ENCODE measurements at regions not wholly inside any gene's neighbourhood (a gene's known extent, or its start where the extent isn't known, plus 50 kb on each side); places are given as distances from the start of the nearest gene placed in this dataset.
"Not testable (repeated sequence)": the region's sequence is repeated elsewhere in the genome, so short reads cannot be mapped to it uniquely, and the experiment has no call there.

DNA sequence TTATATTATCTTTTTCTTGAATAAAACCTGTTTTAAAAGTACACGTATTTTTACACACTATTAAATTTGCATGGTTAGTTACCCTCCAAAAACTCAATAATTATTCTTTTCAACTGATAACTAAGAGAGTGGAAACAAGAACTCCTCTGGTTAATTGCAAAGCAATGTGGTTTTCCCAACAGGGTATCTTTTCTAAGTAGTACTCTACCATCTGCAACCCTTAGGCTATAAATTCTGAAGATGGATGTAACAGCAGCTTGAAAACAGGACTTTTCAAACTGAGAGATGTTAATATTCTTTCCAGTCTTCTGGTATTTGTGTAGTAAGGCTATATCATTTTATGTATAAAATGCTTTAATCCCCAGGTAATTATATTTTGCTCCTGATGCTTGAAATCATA, 916.1 kb upstream of the POT1 start:
- no peak for DNase-seq (ENCODE audit: low spot score)

DNA sequence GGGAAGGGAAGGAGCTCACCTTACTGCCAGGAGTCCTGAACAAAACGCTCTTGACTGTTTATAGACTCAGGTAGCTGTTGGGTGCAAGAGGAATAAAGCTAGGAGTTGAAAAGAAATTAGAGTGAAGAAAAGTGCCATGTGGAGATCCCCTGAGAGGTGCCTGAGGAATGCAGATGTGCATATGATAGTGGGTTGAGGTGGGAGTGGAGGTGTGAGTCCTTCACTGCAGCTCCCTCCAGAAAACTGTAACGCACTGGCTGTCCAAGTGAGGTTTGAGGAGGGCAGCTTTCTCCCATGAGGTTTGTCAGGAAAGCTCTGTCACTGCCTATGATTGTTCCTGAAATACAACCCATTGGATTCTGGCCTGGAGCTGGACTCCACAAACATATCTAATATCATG, 904.8 kb upstream of the POT1 start:
- DNase-seq (ENCODE audit: low spot score): no peak

DNA sequence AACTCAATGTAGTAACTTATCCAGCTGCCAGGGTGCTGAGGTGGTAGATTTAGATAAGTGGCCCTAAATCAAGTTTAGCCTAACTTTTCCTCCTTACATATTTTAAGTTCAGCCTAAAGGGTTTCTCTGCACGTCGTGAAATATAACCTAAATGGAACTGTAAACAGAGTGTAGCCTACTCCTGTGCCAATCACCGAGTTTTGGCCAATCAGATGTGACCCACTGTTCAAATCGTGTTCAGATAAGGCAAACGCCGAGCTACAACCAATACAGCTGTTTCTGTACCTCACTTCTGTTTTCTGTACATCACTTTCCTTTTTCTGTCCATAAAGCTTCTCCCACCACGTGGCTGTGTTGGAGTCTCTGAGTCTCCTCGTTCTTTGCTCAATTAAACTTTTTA, 904.2 kb upstream of the POT1 start:
- no peak for DNase-seq (ENCODE audit: low spot score)

DNA sequence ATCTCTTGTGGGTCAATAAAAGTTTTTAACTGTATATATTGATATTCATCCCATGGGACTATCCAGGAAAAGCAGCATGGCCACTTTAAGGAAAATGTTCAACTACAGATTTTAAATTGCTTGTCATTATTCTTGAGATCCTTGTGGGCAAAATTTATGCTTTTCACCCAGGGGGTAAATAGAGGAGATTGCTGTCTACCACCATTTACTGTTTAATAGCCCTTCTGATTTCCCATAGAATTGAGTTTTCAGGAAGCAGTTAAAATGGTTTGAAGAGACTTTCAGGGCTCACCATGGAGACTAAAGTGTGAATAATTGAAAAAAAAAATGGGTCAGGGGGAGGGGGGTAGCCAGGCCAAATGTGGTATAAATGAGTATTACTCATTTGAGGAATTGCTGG, 901.1 kb upstream of the POT1 start:
- no peak for DNase-seq (ENCODE audit: low spot score)

DNA sequence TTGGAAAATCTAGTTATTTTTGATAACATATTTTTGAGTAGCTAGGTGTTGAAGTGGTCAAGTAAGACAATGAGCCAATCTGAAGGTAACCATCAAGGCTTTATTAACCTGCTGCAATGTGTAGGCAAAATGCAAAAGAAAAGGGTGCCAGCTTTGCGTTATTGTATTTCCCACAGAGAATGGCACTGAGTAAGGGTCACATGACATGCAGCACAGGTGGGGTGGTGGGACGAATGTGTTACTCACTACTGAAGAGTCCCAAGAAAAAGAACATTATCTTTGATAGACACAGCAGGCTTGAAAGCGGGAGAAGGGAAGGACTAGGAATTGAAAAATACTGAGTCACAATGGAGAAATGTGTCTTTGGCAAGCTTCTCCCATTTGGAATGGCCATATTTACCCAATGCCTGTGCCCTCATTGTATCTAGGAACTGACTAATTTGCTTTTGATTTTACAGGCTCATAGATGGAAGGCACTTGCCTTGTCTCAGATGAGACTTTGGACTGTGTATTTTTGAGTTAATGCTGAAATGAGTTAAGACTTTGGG, 898.6 kb upstream of the POT1 start:
- DNase-seq (ENCODE audit: low spot score): no peak

DNA sequence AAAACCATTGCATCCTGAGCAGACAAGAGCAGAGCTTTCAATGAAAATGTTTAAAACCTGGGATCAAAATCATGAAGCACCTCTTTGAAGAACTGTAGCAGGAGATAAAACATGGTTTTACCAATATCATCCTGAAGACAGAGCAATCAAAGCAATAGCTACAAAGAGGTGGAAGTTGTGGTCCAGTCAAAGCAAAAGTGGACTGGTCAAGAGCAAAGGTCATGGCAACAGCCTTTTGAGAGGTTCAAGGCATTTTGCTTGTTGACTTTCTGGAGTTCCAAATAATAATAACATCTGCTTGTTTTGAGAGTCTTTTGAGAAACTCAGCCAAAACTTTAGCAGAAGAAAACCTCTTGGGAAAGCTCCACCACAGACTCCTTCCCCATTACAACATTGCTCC, 893.9 kb upstream of the POT1 start:
- DNase-seq (ENCODE audit: low spot score): no peak

DNA sequence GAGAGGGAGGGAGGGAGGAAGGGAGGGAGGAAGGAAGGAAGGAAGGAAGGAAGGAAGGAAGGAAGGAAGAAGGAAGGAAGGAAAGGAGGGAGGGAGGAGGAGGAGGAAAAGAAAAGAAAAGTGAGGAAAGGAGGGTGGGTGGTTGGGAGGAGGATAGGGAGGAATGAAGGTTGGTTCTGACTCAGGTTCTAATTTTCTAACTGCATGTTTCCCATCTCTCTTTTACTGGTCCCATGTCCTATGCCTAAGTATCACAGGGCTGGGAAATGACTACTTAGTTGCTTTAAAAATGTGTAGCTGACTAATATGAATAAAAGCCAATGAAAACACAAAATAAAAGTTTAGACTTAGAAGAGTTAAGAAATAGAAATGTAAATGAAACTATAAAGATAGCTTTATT, 890.9 kb upstream of the POT1 start:
- DNase-seq (ENCODE audit: low spot score): no peak

DNA sequence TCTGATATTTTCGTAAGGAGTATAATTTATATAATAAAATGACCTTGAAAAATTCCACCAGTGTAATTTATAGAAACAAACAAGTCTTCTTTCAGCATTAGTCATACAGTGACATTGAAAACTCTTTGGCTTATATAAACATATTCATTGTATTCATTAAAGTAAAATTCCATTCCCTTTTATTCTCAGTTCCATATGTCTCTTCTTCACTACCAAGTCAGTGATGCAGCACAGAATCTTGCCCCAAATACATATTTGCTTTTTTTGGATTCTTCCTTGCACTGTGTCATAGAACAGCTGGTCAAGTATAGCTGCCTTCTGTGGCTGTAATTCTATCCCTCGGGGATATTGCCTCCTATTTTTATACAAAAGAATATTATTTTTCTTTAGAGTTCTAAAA, 884.5 kb upstream of the POT1 start:
- no peak for DNase-seq (ENCODE audit: low spot score)

DNA sequence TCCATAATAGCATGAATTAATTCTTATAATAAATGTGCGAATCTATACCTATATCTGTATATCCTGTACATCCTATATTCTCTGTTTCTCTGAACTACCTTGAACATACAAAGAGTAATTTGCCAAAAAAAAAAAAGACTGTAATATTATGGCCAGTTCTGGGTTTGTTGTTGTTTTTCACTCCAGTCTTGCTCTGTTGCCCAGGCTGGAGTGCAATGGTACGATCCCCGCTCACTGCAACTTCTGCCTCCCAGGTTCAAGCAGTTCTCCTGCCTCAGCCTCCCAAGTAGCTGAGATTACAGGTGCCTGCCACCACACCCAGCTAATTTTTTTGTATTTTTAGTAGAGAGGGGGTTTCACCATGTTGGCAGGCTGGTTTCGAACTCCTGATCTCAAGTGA, 876.9 kb upstream of the POT1 start:
- DNase-seq (ENCODE audit: low spot score): not testable (repeated sequence)

DNA sequence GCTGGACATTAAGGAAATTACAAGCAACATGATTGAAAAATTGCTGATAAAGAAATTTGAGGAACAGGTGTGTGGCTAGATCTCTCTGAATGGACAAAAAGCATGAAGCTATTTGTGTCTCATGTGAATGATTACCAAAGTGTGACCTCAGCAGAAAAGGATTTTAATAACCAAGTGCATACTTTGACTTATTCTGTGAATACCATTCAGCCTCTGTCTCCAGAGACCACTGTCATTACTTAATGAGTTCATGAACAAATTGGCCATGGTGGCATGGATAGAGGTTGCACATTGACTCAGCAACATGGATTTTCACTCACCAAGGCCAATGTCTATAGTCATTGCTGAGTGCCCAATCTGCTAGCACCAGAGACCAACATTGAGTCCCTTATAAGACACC, 874.6 kb upstream of the POT1 start:
- DNase-seq (ENCODE audit: low spot score): peak; percentile 3

DNA sequence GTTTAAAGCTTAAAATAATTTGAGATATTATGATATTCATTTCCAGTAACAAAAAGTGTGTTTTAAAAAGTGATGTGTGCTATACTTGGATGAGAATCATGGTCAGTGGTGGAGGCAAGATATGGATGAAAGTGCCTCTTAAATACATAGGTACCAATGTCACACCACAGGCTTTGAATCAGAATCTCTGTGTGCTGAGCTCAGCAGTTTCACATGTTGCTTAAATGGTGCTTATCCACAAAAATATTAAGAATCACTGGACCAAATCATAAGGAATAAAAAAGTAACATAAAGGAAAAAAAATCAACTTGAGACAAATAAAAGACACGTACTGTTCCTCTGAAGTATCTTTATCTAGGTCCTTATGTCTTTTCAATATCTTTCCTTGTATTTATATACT, 850.5 kb upstream of the POT1 start:
- no peak for DNase-seq (ENCODE audit: low spot score)

DNA sequence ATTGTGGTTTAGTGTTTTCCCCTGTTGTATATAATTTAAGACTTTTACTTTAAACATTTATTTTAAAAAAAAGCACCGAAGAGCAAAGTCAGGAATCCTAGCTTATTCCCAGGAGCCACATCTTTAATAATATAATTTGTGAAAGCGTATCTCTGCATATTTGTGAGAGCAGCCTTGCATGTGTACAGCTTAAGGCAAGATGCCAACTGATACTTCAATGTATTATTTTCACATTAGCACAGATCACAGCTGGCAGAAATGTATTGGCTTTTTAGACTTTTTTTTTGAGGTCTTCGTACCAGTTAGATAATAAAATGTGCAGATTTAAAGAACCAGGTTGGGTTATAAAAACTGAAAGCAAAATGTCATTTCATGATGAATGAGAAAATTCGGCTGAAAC, 845.7 kb upstream of the POT1 start:
- no peak for DNase-seq (ENCODE audit: low spot score)

DNA sequence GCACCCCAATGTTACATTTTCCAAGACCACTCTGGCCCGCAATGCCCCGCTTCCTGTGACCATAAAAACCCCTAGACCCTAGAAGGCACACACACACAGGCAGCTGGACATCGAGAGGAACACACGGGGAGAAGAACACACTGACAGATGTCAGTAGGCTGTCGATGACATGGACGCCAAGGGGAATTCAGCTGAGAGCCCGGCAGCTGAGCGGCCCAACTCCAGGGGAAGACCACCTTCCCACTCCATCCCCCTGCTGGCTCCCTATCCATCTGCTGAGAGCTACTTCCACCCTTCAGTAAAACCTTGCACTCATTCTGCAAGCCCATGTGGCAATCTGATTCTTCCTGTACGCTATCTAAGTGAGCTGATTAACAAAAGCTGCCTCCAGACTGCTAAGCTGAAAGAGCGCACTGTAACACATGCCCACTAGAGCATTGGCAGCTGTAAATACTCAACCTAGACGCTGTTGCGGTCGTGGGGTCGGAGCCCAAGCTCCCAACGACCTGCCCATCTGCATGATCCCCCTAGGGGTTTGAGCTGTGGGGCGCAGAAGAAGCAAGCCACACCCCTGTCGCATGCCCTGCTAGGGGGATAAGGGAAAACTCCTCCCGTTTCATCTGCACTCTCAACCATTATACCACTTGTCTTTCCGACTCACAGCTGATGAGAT, 843.6 kb upstream of the POT1 start:
- DNase-seq (ENCODE audit: low spot score): no peak

DNA sequence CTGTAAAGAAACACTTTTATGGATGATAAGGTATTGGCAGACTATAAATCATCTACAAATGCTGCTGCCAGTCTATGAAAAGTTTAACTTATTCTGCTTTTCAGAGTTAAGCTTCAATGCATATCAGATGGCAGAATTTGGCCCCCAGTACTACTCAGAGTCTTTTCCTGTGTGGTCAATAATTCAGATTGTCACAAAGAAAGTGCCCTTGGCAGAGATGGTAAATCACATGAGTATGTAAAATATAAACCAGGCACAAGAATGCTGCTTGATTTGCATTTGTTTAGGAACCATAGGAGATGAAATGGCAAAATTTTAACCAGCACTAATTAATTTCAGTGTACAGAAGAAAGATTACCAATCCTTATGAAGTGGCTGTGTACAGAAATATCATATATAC, 818.3 kb upstream of the POT1 start:
- no peak for DNase-seq (ENCODE audit: low spot score)

DNA sequence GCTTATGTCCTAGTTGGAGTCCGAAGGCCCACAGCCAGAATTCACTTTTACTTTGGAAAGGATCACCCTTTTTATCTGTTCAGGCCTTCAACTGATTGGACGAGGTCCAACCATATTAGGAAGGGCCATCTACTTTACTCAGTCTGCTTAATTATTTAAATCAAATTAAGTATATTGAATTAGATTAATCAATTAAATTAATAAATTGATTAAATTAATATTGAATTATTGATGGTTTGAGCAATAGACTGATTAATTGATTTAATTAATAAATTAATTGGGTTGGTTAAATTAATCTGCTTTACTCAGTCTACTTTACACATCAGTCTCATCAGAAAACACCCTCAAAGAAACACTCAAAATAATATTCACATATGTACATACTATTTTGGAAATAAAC, 816.9 kb upstream of the POT1 start:
- no peak for DNase-seq (ENCODE audit: low spot score)

DNA sequence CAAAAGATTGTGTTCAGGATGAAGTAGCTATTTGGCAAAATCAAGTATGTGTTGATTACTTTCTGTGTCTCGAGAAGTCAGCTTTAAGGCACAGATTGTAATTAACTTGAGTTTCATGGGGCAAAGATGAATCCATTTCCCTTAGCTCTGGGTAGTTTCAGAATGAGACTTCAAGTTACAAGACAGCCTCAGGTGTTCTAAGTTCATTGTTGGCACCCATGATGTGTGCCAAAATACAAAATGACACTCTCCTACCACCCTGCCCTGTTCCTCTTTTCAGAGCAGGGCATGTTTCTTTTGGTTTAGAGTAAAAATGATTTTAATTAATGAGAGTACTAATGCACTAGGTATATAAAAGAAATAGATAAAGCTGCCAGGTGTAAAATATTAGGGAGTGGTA, 797.6 kb upstream of the POT1 start:
- no peak for DNase-seq (ENCODE audit: low spot score)

DNA sequence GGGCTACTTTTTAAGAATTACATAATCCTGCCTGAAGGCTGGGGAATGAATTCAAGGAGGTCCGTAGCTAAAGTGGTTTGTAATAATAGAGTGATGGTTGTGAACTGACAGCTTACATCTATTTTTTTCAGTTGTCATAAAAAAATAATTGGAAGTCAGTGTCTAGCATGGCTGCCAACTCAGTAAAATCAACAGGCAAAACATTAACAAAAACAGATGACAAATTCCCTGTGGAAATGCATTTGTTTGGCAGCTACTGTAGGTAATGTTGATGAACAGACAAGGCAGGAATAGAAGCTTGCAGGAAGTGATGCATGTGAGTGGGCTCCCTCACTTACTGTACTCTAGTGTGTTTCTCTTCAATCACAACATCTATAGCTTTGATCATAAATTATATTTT, 766.0 kb upstream of the POT1 start:
- DNase-seq (ENCODE audit: low spot score): no peak

DNA sequence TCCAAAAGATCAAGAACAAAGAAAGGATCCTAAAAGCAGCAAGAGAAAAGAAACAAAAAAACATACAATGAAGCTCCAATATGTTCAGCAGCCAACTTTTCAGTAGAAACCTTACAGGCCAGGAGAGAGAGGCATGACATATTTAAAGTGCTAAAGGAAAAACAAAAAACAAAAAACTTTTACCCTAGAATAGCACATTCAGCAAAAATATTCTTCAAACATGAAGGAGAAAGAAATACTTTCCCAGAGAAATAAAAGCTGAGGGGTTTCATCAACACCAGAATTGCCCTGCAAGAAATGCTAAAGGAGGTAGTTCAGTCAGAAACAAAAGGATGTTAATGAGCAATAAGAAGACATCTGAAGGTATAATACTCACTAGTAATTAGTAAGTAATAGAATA, 753.5 kb upstream of the POT1 start:
- DNase-seq (ENCODE audit: low spot score): no peak

DNA sequence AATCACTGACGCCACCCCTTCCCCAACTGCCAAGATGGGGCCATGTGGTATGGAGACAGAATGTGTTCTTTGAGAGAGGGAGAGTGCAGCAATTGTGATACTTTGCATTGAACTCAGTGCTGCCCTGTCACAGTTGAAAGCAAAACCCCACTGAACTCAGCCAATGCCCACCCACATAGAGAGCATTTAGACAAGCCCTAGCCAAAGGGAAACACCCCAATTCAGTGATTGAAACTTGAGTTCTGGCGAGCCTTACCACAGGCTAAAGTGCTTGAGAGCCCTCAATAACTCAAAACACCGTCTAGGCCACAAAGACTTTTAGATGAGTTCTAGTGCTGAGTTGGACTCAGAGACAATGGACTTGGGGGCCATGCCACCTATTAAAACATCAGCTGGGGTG, 751.9 kb upstream of the POT1 start:
- no peak for DNase-seq (ENCODE audit: low spot score)

DNA sequence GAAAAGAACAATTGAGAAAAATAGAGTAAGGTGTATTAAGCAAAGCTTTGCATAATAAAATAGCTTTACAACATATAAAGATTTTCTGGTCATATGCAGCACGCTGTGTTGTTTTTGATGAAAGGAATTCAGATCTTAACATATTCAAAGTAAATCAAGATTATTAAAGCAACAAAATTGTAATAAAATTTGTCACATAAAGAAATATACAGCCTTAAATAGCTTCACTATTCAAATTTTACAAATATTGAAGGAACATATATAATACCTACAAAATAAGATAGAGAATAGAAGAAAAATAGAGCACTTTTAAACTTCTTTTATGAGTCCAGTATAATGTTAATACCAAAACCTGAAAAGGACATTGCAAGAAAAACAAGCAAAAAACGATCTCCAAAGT, 749.1 kb upstream of the POT1 start:
- DNase-seq (ENCODE audit: low spot score): no peak

DNA sequence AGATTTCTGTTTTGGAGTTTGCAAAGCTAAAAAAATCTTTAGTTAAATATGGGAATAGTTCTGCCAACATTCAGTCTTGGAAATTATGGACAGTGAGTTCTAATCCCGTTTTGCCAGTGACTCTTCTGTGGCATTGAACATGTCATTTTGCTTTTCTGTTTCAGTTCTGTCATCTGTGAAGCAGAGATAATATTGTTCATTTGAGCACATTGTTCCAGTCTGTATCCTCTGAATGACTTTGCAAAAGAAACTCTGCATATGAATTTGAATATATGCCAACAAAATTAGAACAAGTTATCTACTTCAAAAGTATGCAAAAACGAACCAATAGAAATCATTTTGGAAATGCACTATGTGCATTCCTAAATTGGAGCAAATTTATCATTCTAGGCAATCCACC, 746.0 kb upstream of the POT1 start:
- DNase-seq (ENCODE audit: low spot score): no peak

DNA sequence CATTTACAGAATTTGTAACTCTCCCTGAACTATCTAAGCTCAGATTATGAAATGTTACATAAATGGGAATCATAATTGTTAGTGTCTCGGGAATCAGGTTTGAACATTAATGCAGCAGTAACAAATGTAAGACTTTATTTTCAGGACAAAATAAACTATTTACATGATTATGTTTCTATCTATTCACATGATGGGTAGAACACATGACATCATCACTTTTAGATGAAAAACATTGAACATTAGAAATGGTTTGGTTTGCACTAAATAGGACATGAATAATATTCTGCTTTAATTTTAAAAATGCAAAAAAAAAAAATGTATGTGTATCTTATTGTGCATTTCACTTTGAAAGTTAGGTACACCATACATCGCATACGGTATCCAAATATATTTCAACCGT, 745.5 kb upstream of the POT1 start:
- DNase-seq (ENCODE audit: low spot score): no peak

DNA sequence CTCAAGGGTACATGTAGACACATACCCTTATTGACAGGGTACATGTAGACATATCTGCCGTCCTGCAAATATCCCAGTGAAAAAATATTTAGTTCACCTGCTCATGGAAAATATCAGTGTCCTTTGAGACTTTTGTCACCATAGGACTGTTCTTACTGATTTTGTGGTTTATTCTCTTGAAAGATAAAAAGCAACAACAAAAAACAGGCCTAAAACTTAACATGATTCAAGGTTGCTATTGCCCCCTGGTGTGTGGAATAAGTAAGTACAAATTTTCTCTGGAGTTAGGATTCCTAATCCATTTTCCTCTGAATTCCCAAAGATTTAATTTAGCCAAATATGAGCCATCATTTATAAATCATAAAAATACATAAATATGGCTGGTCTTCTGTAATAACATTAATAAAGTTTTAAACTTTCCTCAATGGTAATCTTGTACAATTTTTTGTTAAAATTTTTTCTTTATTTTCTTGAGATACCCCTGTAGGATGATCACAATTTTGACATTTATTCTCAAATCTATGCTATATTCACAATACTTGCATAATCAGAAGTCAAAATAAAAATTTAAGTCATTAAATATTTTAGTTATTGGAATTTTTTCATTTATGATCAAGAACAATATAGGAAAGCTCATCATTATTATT, 741.4 kb upstream of the POT1 start:
- peak; percentile 58 for DNase-seq (ENCODE audit: low spot score)

DNA sequence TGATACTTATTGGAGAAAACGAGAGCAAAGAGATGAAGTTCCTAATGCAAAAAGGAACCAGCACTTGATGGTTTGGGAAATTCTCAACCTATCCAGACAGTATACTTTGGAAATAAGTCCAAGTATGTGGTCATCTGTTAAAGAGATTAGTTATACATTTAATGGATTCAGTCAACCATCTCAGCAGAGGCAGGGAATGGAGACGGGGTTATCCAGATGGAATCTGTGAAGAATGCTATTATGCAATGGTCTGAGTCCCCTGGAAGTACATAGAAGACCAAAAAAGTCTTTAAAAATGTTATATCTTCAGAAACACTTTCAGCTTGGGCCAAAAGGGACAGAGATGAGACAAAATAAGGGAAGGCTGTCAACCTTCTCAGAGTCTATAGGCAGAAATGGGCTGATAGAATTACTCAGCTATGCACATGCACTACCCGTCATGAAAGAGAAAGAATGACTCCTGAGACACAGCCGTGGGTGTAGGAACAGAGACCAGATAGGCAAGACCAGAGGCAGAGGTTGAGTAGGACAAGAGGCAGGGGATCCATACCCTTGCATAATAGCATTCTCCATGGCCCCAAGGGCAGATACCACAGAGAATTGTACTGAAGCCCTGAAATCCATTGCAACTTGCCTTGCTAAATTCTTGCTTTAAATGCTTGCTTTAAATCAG, 738.8 kb upstream of the POT1 start:
- DNase-seq (ENCODE audit: low spot score): peak; percentile 83

All from kidney tubule cell (primary cell).